Testis (tissue), 2 donors: ENCODE measurements at regions not wholly inside any gene's neighbourhood (a gene's known extent, or its start where the extent isn't known, plus 50 kb on each side); places are given as distances from the start of the nearest gene placed in this dataset.
A peak's percentile ranks its signal among the peaks of the same experiment; 100 is the strongest.

Experiments
- DNase-seq: peaks from one replicate; pipeline ENCODE4 v3.0.0-alpha.2; 2019
- H3K27ac ChIP-seq, 2 donors: fragments of 200-600 bp; sonication (generic); one replicate each; pipeline ENCODE4 v1.5.1; 2019
- H3K27me3 ChIP-seq: fragments of 200-600 bp; sonication (generic); one replicate; pipeline ENCODE4 v1.5.1; 2019
- H3K36me3 ChIP-seq: fragments of 200-600 bp; sonication (generic); one replicate; pipeline ENCODE4 v1.5.1; 2017; ENCODE audit warnings: low read depth; ENCODE audit errors: missing control alignments
- H3K4me1 ChIP-seq: fragments of 200-600 bp; sonication (generic); one replicate; pipeline ENCODE4 v1.5.1; 2019
- H3K4me3 ChIP-seq, 2 donors: fragments of 200-600 bp; sonication (generic); one replicate each; pipeline ENCODE4 v1.5.1; 2017 to 2019
- H3K9me3 ChIP-seq: fragments of 200-600 bp; sonication (generic); one replicate; pipeline ENCODE4 v1.5.1; 2017
- CTCF ChIP-seq, 3 experiments: fragments of 450-650 bp in 2 of 3; fragments of 200-600 bp in 1 of 3; sonication (generic) in 1 of 3; IDR thresholded peaks; one replicate each; pipeline ENCODE4 v1.5.1; 2016 to 2019; ENCODE audit warnings: antibody characterized with exemption in 3 of 3, mild to moderate bottlenecking in 2 of 3, moderate library complexity in 1 of 3
- POLR2A ChIP-seq: fragments of 450-650 bp; IDR thresholded peaks from one replicate; pipeline ENCODE4 v1.6.1; 2017; ENCODE audit warnings: antibody characterized with exemption, mild to moderate bottlenecking, moderate library complexity
- WGBS, 2 donors: methylation state at CpG; one replicate each; pipeline ENCODE4 v1.1.5; 2018; 5-methylcytosine and 5-hydroxymethylcytosine counted together
- intact Hi-C: fragments of 100-400 bp; cut with DNase I; formaldehyde crosslinking; loops from one replicate; pipeline ENCODE4 v1.15.1; 2023; ENCODE audit warnings: low total_unique reads

- intact Hi-C loops = no loop called here
- Histone ChIP-seq H3K9me3 (no peaks in the 10 kb centered on the region), H3K36me3 (no peaks in the 10 kb centered on the region), H3K4me3 (no peak overlapping the region), H3K27ac (no peak overlapping the region), H3K4me1 (no peaks in the 10 kb centered on the region), H3K27me3 (no peaks in the 10 kb centered on the region)
- WGBS, 2 donors = 64 to 87% methylated on average over 2 of the region's 2 CpGs
- no peak for DNase-seq
- TF ChIP-seq CTCF (IDR thresholded peaks at IDR 0.05) = no peak
- no peak for TF ChIP-seq POLR2A
Observed at GRCh38 chr4:102445213-102445612, 55.9 kb upstream of the NFKB1 start.

- Histone ChIP-seq H3K27ac (no peak overlapping the region), H3K4me1 (no peaks in the 10 kb centered on the region), H3K36me3 (no peaks in the 10 kb centered on the region), H3K4me3 (no peak overlapping the region), H3K27me3 (no peaks in the 10 kb centered on the region), H3K9me3 (no peaks in the 10 kb centered on the region)
- WGBS, 2 donors = 71 to 72% methylated on average over 4 of the region's 4 CpGs
- DNase-seq = no peak
- TF ChIP-seq POLR2A (no peak), CTCF (IDR thresholded peaks at IDR 0.05) (no peak)
- intact Hi-C loops = no loop called here
Observed at GRCh38 chr4:102447413-102447812, 53.7 kb upstream of the NFKB1 start.

- 56 to 61% methylated on average over 4 of the region's 4 CpGs for WGBS, 2 donors
- Histone ChIP-seq H3K36me3 (no peaks in the 10 kb centered on the region), H3K9me3 (no peaks in the 10 kb centered on the region), H3K4me1 (no peaks in the 10 kb centered on the region), H3K27me3 (no peaks in the 10 kb centered on the region), H3K27ac (no peak overlapping the region), H3K4me3 (no peak overlapping the region)
- TF ChIP-seq CTCF (IDR thresholded peaks at IDR 0.05) (peak in 2 of 3 experiments; percentile 37 to 38), POLR2A (no peak)
- DNase-seq = peak; percentile 48
- intact Hi-C loops = loop anchor here (10.0 kb wide), 1 partner anchor 175 kb away; no protein-coding TSS in a partner anchor
Observed at GRCh38 chr4:102449751-102450352, 51.3 kb upstream of the NFKB1 start.

- Histone ChIP-seq H3K4me3 (no peak overlapping the region), H3K9me3 (no peaks in the 10 kb centered on the region), H3K27me3 (no peaks in the 10 kb centered on the region), H3K36me3 (no peaks in the 10 kb centered on the region), H3K4me1 (no peaks in the 10 kb centered on the region), H3K27ac (no peak overlapping the region)
- no peak for DNase-seq
- no peak for TF ChIP-seq POLR2A
- no peak for TF ChIP-seq CTCF (IDR thresholded peaks at IDR 0.05)
- intact Hi-C loops = loop anchor here (10.0 kb wide), 1 partner anchor 174 kb away; no protein-coding TSS in a partner anchor
- 65 to 76% methylated on average over 4 of the region's 4 CpGs for WGBS, 2 donors
Observed at GRCh38 chr4:102451266-102451665, 49.9 kb upstream of the NFKB1 start.
